M059J (cell line): ENCODE measurements at regions not wholly inside any gene's neighbourhood (a gene's known extent, or its start where the extent isn't known, plus 50 kb on each side); places are given as distances from the start of the nearest gene placed in this dataset.
"Not testable (repeated sequence)": the region's sequence is repeated elsewhere in the genome, so short reads cannot be mapped to it uniquely, and the experiment has no call there.

Experiments used
- DNase-seq: peaks from one replicate; pipeline ENCODE4 v3.0.0-alpha.2; 2012; ENCODE audit warnings: low read depth

- DNase-seq, result no peak
Observed at GRCh38 chr18:54433368-54433767, 75.7 kb downstream of the C18orf54 start.

- no peak for DNase-seq
Observed at GRCh38 chr18:54433857-54434256, 76.2 kb downstream of the C18orf54 start.

- DNase-seq, result no peak
Observed at GRCh38 chr18:54434453-54434852, 76.7 kb downstream of the C18orf54 start.

DNA sequence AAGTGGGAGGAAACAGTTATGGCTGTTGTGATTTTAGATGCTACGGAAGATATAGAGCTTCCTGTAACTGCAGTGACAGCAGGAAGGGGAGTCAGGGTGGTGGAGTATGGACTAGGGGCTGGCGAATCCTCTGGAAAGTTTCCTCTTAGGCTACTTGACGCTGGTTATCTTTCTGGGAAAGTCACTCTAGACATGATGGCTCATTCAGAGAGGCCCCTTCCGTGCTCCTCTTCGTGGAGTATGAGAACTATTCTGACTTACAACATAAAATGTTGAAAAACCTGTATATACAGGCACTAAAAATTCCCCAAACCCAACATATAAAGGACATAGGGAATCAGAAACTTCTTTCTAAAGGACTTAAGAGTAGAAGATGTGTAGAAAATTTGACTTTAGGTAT, 78.8 kb downstream of the C18orf54 start:
- DNase-seq, result no peak

DNA sequence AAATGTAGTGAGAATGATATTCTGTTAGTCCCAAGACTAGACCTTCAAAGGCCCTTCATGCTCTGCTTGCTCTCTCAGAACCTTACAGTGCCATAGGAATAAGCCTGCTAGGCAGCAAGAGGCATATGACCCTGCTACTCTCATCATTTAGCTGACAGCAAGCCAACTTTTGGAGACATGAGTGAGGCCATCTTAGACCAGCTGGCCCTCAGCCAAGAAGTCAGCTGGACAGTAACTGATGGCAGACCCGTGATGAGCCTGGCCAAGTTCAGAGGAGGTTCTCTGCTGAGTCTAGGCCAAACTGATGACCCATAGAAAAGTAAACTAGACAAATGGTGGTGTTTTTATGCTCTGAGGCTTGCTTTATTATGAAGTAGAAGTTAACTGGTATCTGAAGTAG, 82.6 kb downstream of the C18orf54 start:
- no peak for DNase-seq

DNA sequence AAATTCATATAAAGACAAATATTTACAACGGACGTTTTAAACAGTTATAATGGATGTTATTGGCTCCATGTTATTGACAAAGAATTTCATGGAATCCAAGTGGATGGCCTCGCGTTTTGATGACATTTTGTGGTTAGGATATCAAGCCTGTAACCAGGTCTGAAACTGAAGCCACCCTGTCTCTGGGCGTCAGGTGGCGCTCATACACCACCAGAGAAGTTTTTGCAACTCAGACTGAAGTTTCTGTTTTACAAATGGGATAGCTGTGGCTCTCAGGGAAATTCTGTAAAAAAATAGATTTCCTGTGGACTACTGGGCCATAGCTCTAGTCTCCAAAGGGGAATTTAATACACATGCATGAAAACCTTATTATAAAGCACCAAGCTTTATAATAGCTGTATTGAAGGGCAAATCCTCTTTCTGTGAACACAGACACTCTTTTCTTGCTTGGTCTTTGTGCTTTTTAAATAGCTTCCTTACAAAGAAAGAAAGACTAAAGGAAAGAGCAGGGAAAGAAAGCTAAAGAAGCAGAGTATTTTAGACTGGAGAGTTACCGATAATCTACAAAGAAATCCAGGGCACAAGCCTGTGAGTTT, 86.7 kb downstream of the C18orf54 start:
- DNase-seq, result peak; percentile 60

- DNase-seq, result peak; percentile 3
Observed at GRCh38 chr18:54453996-54454395, 96.3 kb downstream of the C18orf54 start.

GRCh38 chr18:54465502-54465901, 107.8 kb downstream of the C18orf54 start:
- no peak for DNase-seq

- no peak for DNase-seq
Observed at GRCh38 chr18:54466248-54467005, 108.7 kb downstream of the C18orf54 start.

DNA sequence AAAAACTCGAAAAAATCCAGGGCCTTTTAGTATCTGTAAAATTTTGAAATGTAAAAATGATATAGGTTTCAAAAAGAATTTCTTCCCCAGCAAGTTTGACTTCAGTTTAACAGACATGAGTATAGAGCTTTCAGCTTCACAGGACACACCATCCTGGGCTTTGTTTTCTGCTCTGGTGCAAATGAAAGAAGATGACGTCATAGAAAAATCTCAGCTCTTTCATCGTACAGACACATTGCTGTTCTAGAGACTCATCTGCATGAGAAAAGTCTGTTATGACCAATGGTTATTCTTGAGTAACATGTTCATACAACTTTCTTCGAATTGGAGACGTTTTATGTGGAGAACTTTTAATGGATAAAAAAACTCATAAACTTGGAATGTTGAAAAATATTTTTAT, 111.7 kb upstream of the DYNAP start:
- DNase-seq, result no peak

GRCh38 chr18:54480616-54481015, 110.4 kb upstream of the DYNAP start:
- DNase-seq, result no peak

GRCh38 chr18:54502451-54502850, 88.6 kb upstream of the DYNAP start:
- DNase-seq, result not testable (repeated sequence)

DNA sequence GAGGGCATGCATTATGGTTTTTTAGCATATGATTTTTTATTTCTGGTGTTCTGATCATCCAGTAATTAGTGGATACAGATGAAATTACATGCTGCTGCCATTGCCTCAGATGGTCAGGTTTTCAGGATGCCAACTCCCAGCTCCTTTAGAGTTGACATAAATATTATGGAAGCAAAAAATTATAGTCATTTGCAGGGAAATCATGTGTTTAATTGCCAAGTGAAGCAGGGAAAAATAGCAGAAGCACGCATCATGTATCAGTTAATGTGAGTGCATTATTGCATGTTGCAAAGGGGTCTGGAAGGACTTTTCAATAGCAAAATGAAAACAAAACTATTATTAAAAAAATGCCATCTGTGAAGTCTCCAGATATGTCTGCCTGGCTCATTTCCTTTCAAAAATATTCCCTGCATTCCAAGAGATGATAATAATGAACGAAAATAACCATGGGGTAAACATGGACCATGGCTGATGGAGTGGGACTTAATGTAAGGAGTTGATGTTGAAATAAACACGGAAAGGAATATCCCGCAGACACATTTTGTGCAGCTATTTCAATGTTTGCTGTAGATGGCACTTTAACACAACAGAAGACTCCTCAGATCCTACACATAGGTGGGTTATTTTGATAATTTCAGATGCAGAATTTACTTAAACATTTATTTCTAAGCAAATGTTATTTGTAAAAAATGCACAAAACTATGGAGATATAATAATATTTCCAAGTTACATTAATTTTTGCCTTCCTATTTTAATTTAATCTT, 87.7 kb upstream of the DYNAP start:
- no peak for DNase-seq

DNA sequence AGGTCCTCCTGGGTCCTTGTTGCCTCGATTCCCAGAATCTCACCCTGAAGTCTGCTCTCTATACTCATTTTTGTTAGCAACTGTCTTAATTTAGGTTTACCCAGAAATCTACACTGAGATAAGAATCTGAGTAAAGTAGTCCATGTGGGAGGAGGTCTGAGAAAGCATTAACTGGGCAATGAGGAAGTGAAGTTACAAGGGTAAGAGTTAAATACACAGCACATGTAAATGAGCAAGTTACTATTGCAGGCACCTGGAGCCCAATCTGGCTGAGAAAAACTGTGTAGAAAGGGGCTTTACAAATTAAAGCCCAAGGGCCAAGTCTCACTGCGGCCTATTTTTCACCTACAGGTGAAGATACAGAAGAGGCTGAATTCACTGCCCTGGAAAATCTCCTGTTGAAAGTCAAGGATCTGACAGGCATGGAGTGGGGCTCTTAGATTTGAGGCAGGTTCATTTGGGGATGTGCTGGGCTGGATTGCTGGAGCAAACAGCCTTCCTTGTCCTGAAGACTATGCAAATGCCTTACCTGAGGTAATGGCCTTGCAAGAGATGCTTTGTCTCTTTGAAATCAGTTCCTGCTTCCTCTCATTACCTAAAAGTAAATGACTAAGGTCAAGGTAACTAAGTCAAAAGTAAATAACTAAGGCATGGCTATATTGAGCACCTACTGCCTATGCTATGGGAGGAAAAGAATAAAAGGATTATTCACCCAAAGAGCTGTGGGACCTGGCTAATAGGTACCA, 84.4 kb upstream of the DYNAP start:
- DNase-seq, result no peak

DNA sequence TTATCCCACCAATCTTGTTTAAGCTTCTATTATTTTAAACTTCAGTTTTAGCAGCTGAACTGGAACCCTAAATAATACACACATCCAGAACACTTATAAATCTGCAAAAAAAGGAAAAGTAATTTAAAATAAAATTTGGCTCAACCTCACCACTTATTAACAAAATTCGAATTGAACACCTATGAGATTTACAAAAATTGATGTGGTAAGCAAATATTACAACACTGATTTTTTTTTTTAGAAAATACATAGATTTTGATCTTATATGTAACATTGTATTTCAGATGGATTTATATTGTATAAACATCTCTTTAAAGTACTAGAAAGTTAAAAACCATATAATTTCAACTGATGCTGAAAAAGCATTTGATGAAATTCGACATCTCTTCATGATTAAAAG, 81.3 kb upstream of the DYNAP start:
- no peak for DNase-seq

DNA sequence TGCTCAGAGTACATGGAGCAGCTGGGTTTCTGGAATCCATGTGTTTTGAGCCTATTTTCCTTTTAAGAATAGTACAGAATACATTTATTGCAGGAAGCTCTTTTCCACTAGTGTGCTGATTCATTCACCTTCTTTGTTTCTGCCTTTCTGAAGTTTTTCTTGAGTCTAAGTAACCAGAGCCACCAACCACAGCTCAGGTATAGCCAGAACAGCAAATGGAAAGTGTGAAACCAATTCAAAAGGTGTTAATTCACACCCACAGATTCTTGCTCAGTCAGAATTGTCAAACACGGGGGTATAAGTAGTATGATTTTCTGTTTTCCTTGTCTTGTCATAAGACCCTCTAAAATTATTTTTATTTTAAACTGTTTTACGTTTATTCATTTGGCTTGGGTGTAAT, 75.9 kb upstream of the DYNAP start:
- DNase-seq, result no peak

DNA sequence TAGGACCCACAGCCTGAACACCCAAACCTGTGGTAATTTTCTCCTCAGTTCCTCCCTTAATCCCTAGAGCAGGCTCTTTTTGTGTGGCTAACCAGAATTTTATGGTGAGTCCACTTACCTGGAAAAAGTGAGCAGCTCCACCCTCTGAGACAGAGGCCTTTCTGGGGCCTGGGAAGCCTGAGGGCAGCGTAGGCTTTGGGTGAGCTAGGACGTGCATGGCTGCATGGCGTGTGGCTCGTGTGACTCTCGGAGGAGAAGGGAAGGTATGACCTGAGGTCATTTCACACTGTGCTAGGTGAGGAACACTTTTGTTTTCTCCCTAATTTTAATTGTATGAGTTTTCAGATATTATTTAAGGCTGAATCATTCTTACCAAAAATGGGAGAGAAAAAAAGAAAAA, 73.5 kb upstream of the DYNAP start:
- DNase-seq, result no peak

DNA sequence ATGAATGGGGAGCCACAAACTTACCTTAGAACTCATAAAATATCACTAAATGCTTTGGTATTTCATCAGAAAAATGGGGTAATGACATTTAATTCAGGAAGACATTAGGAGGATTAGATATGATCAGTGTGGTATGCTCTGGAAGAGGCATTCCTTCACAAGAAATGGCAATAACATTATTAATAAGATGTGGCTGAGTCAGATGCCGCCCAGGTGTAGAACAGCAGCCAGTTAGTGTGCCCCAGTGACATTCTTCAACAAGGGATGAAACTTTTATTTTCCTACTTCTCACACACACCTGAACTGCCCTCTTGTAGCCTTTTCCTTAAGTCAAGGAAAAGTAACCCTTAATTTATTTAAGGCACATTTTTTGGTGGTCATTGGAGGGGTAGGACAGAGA, 69.2 kb upstream of the DYNAP start:
- DNase-seq, result no peak

GRCh38 chr18:54528942-54529376, 62.1 kb upstream of the DYNAP start:
- DNase-seq, result no peak

GRCh38 chr18:54529444-54529843, 61.6 kb upstream of the DYNAP start:
- DNase-seq, result no peak

DNA sequence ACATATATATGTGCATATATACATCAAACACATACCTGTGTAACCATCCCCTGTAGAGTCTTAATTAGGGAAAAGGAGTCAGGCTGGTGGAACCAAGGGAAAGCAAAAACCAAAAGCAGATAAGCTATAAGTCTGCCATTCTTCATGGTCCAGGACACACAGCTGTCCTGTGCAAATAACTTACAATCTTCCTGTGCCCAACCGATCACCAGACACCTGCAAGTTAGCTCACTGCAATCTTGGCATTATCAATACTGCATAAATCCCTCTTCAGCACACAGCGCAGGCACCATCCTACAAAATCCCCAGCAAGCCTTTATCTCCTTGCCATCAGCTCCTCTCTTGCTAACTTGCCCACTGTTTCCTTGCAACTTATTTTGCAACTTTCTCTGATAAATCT, 60.8 kb upstream of the DYNAP start:
- DNase-seq, result no peak

- no peak for DNase-seq
Observed at GRCh38 chr18:54531402-54532065, 59.5 kb upstream of the DYNAP start.
